SK-N-SH (cell line): ENCODE measurements at regions not wholly inside any gene's neighbourhood (a gene's known extent, or its start where the extent isn't known, plus 50 kb on each side); places are given as distances from the start of the nearest gene placed in this dataset.

Experiments used
- CTCF ChIA-PET: fragments of 300-600, 350-600 bp; formaldehyde crosslinking; extraction: SDS; loops from one replicate; lab custom pipeline; 2021; lab: Yijun Ruan, JAX
- POLR2A ChIA-PET: fragments of 350-600 bp; sonication (Branson Sonifier 250); formaldehyde crosslinking; extraction: SDS; loops from one replicate; lab custom pipeline; 2020; ENCODE audit warnings: antibody characterized with exemption, inconsistent platforms; lab: Yijun Ruan, JAX
- DNase-seq: peaks from one replicate; pipeline ENCODE4 v3.0.0; 2012
- H2AFZ ChIP-seq: fragments of 200-600 bp; sonication (generic); 2 replicates; pipeline ENCODE4 v1.8.1; 2016; ENCODE audit warnings: antibody characterized with exemption, mild to moderate bottlenecking, low read depth
- H3F3A ChIP-seq: fragments of 200-600 bp; sonication (generic); replicated peaks from 2 replicates; pipeline ENCODE3; 2016; ENCODE audit warnings: antibody characterized with exemption, mild to moderate bottlenecking; ENCODE audit not compliant: insufficient read depth
- H3K27ac ChIP-seq, 2 experiments: fragments of 200-500 bp in 1 of 2; fragments of 200-600 bp in 1 of 2; sonication (Bioruptor generic) in 1 of 2; sonication (generic), shearing (Covaris generic) in 1 of 2; 2 replicates each; pipeline versions ENCODE4 v1.5.1 to v1.6.1; 2014 to 2016; ENCODE audit warnings: low read depth in 2 of 2, inconsistent platforms in 1 of 2, low read length in 1 of 2, mild to moderate bottlenecking in 1 of 2, mixed read lengths in 1 of 2
- H3K27me3 ChIP-seq: fragments of 200-600 bp; sonication (generic), shearing (Covaris generic); 2 replicates; pipeline ENCODE4 v1.6.1; 2016; ENCODE audit warnings: mixed run types; ENCODE audit not compliant: insufficient read depth
- H3K36me3 ChIP-seq, 2 experiments: fragments of 200-500 bp in 1 of 2; fragments of 200-600 bp in 1 of 2; sonication (Bioruptor generic) in 1 of 2; sonication (generic) in 1 of 2; replicated peaks in 1 of 2; 2 replicates each; pipeline versions ENCODE3 to v1.5.1; 2014 to 2016; ENCODE audit warnings: low read length in 1 of 2, mild to moderate bottlenecking in 1 of 2; ENCODE audit not compliant: insufficient read depth in 2 of 2, control insufficient read depth in 1 of 2
- H3K4me1 ChIP-seq, 2 experiments: fragments of 200-500 bp in 1 of 2; fragments of 200-600 bp in 1 of 2; sonication (Bioruptor generic) in 1 of 2; sonication (generic), shearing (Covaris generic) in 1 of 2; 2 replicates each; pipeline versions ENCODE4 v1.5.1 to v1.6.1; 2014 to 2016; ENCODE audit warnings: low read depth in 1 of 2, low read length in 1 of 2, mixed run types in 1 of 2; ENCODE audit not compliant: insufficient read depth in 2 of 2, control insufficient read depth in 1 of 2
- H3K4me2 ChIP-seq: fragments of 200-600 bp; sonication (generic), shearing (Covaris generic); 2 replicates; pipeline ENCODE4 v1.6.1; 2017; ENCODE audit warnings: mixed run types
- H3K4me3 ChIP-seq, 2 experiments: fragments of 200-500 bp in 1 of 2; fragments of 200-600 bp in 1 of 2; sonication (Bioruptor generic) in 1 of 2; sonication (generic), shearing (Covaris generic) in 1 of 2; 2 replicates each; pipeline versions ENCODE4 v1.5.1 to v1.8.1; 2014 to 2016; ENCODE audit warnings: low read depth in 2 of 2, inconsistent platforms in 1 of 2, low read length in 1 of 2, mild to moderate bottlenecking in 1 of 2, mixed read lengths in 1 of 2, moderate library complexity in 1 of 2
- H3K79me2 ChIP-seq: fragments of 200-600 bp; sonication (generic); 2 replicates; pipeline ENCODE4 v1.8.1; 2017; ENCODE audit warnings: mild to moderate bottlenecking; ENCODE audit not compliant: insufficient read depth
- H3K9ac ChIP-seq: fragments of 200-600 bp; sonication (generic); 2 replicates; pipeline ENCODE4 v1.6.1; 2017; ENCODE audit warnings: mixed run types
- H3K9me2 ChIP-seq: fragments of 200-600 bp; sonication (generic); 2 replicates; pipeline ENCODE4 v1.6.1; 2017; ENCODE audit warnings: mixed run types
- H3K9me3 ChIP-seq: fragments of 200-600 bp; sonication (generic); 2 replicates; pipeline ENCODE4 v1.6.1; 2017; ENCODE audit warnings: mixed run types, mild to moderate bottlenecking, moderate library complexity
- H4K20me1 ChIP-seq: fragments of 200-600 bp; sonication (generic); 2 replicates; pipeline ENCODE4 v1.6.1; 2017; ENCODE audit warnings: mild to moderate bottlenecking, mixed run types; ENCODE audit not compliant: insufficient read depth
- EP300 ChIP-seq, 2 experiments: IDR thresholded peaks; 2 replicates each; pipeline versions ENCODE4 v1.4.0 to v1.6.1; 2012; ENCODE audit warnings: borderline replicate concordance in 1 of 2, low read depth in 1 of 2, low read length in 1 of 2
- EZH2phosphoT487 ChIP-seq: fragments of 200-600 bp; sonication (generic); IDR thresholded peaks from 2 replicates; pipeline ENCODE4 v1.6.1; 2017; ENCODE audit warnings: low read depth, mixed run types, mild to moderate bottlenecking, antibody characterized with exemption, moderate library complexity, borderline replicate concordance
- GABPA ChIP-seq: IDR thresholded peaks from 2 replicates; pipeline ENCODE4 v1.4.0; 2012; ENCODE audit warnings: low read depth, mild to moderate bottlenecking
- MEF2A ChIP-seq: IDR thresholded peaks from 2 replicates; pipeline ENCODE4 v1.4.0; 2012; ENCODE audit warnings: low read depth, borderline replicate concordance
- POLR2AphosphoS5 ChIP-seq: IDR thresholded peaks from 2 replicates; pipeline ENCODE4 v1.6.1; 2012; ENCODE audit warnings: low read depth, low read length
- RCOR1 ChIP-seq: fragments of 150-350 bp; IDR thresholded peaks from 2 replicates; pipeline ENCODE4 v1.6.1; 2017; ENCODE audit warnings: antibody characterized with exemption, low read length
- REST ChIP-seq: IDR thresholded peaks from 2 replicates; pipeline ENCODE4 v1.6.1; 2012; ENCODE audit warnings: mild to moderate bottlenecking, low read depth, low read length, moderate library complexity
- RXRA ChIP-seq: IDR thresholded peaks from 2 replicates; pipeline ENCODE4 v1.4.0; 2012; ENCODE audit warnings: low read depth, mild to moderate bottlenecking, borderline replicate concordance
- SIN3A ChIP-seq: IDR thresholded peaks from 2 replicates; pipeline ENCODE4 v1.6.1; 2012; ENCODE audit warnings: low read depth, mild to moderate bottlenecking, low read length, moderate library complexity, borderline replicate concordance
- TCF12 ChIP-seq: IDR thresholded peaks from 2 replicates; pipeline ENCODE4 v1.4.0; 2012
- TEAD4 ChIP-seq: IDR thresholded peaks from 2 replicates; pipeline ENCODE4 v1.4.0; 2012; ENCODE audit warnings: mild to moderate bottlenecking, borderline replicate concordance; ENCODE audit not compliant: insufficient read depth
- USF2 ChIP-seq: fragments of 150-350 bp; IDR thresholded peaks from 2 replicates; pipeline ENCODE4 v1.6.1; 2017; ENCODE audit warnings: antibody characterized with exemption, low read length, low read depth, borderline replicate concordance
- whole genome bisulfite sequencing: methylation state at CpG from one replicate; pipeline ENCODE4 v1.1.6; 2017; ENCODE audit warnings: low lambda C conversion rate; 5-methylcytosine and 5-hydroxymethylcytosine counted together
- TF ChIP-seq, protein P1 (sequence below): IDR thresholded peaks from 2 replicates; pipeline ENCODE4 v1.4.0; 2012; ENCODE audit warnings: low read depth
- TF ChIP-seq, protein P2 (sequence below): fragments of 200-600 bp; sonication (generic); IDR thresholded peaks from 2 replicates; pipeline ENCODE4 v1.6.1; 2017; ENCODE audit warnings: antibody characterized with exemption, mild to moderate bottlenecking, moderate library complexity
- TF ChIP-seq, protein P3 (sequence below): IDR thresholded peaks from 2 replicates; pipeline ENCODE4 v1.4.0; 2012; ENCODE audit warnings: low read depth, borderline replicate concordance

GRCh38 chr4:130067419-130067818 lies 971.5 kb downstream of the C4orf33 start:
- Histone ChIP-seq H3K9ac (no peak overlapping the region), H3K9me3 (no peaks in the 10 kb centered on the region), H2AFZ (no peak overlapping the region), H3K9me2 (no peaks in the 10 kb centered on the region), H3K79me2 (no peaks in the 10 kb centered on the region), H3K36me3 (no peaks in the 10 kb centered on the region), H3K4me1 (no peaks in the 10 kb centered on the region), H3K4me2 (no peak overlapping the region), H4K20me1 (no peaks in the 10 kb centered on the region), H3F3A (no peaks in the 10 kb centered on the region), H3K27me3 (no peaks in the 10 kb centered on the region), H3K27ac (no peak overlapping the region), H3K4me3 (no peak overlapping the region)
- no peak for DNase-seq
- TF ChIP-seq REST, result no peak
- TF ChIP-seq GABPA, result no peak
- TF ChIP-seq, protein P1, sequence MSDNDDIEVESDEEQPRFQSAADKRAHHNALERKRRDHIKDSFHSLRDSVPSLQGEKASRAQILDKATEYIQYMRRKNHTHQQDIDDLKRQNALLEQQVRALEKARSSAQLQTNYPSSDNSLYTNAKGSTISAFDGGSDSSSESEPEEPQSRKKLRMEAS, result no peak
- no peak for TF ChIP-seq TEAD4
- no peak for TF ChIP-seq SIN3A
- TF ChIP-seq RCOR1, result no peak
- TF ChIP-seq TCF12, result no peak
- no peak for TF ChIP-seq EP300 (IDR thresholded peaks at IDR 0.05; ENCODE audit: borderline replicate concordance in 1 of 2, low read depth in 1 of 2, low read length in 1 of 2)
- TF ChIP-seq POLR2AphosphoS5, result no peak
- ChIA-PET CTCF (no interaction called here), POLR2A (no interaction called here)
- 27% methylated on average over 1 of the region's 1 CpG for WGBS

- Histone ChIP-seq H3K9ac (no peak overlapping the region), H2AFZ (no peak overlapping the region), H3K4me2 (no peak overlapping the region), H3K4me1 (no peaks in the 10 kb centered on the region), H3K36me3 (no peaks in the 10 kb centered on the region), H3F3A (no peaks in the 10 kb centered on the region), H4K20me1 (no peaks in the 10 kb centered on the region), H3K79me2 (no peaks in the 10 kb centered on the region), H3K4me3 (no peak overlapping the region), H3K27ac (no peak overlapping the region), H3K9me3 (no peaks in the 10 kb centered on the region), H3K9me2 (no peaks in the 10 kb centered on the region), H3K27me3 (no peaks in the 10 kb centered on the region)
- no peak for DNase-seq
- CTCF ChIA-PET, result no interaction called here
- 0% methylated on average over 1 of the region's 1 CpG for WGBS
- POLR2A ChIA-PET, result no interaction called here
- TF ChIP-seq POLR2AphosphoS5 (no peak), EZH2phosphoT487 (no peak), MEF2A (no peak), USF2 (no peak), TEAD4 (no peak), RXRA (no peak), RCOR1 (no peak)
- TF ChIP-seq, protein P2, sequence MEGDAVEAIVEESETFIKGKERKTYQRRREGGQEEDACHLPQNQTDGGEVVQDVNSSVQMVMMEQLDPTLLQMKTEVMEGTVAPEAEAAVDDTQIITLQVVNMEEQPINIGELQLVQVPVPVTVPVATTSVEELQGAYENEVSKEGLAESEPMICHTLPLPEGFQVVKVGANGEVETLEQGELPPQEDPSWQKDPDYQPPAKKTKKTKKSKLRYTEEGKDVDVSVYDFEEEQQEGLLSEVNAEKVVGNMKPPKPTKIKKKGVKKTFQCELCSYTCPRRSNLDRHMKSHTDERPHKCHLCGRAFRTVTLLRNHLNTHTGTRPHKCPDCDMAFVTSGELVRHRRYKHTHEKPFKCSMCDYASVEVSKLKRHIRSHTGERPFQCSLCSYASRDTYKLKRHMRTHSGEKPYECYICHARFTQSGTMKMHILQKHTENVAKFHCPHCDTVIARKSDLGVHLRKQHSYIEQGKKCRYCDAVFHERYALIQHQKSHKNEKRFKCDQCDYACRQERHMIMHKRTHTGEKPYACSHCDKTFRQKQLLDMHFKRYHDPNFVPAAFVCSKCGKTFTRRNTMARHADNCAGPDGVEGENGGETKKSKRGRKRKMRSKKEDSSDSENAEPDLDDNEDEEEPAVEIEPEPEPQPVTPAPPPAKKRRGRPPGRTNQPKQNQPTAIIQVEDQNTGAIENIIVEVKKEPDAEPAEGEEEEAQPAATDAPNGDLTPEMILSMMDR, result no peak
- TF ChIP-seq, protein P3, sequence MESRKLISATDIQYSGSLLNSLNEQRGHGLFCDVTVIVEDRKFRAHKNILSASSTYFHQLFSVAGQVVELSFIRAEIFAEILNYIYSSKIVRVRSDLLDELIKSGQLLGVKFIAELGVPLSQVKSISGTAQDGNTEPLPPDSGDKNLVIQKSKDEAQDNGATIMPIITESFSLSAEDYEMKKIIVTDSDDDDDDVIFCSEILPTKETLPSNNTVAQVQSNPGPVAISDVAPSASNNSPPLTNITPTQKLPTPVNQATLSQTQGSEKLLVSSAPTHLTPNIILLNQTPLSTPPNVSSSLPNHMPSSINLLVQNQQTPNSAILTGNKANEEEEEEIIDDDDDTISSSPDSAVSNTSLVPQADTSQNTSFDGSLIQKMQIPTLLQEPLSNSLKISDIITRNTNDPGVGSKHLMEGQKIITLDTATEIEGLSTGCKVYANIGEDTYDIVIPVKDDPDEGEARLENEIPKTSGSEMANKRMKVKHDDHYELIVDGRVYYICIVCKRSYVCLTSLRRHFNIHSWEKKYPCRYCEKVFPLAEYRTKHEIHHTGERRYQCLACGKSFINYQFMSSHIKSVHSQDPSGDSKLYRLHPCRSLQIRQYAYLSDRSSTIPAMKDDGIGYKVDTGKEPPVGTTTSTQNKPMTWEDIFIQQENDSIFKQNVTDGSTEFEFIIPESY, result no peak
These were observed 972.1 kb downstream of the C4orf33 start for GRCh38 chr4:130068072-130068471.
